ENCODE measurements at regions not wholly inside any gene's neighbourhood (a gene's known extent, or its start where the extent isn't known, plus 50 kb on each side); places are given as distances from the start of the nearest gene placed in this dataset.

GRCh38 chr20:51111290-51111689 lies 88.4 kb upstream of the KCNG1 start:
- no peak overlapping the region for H3K27ac ChIP-seq
- H4K20me1 ChIP-seq (ENCODE audit: insufficient read depth, poor library complexity, severe bottlenecking) = no peaks in the 10 kb centered on the region
- no peaks in the 10 kb centered on the region for H3K9me3 ChIP-seq (ENCODE audit: low read depth)
- H3K4me3 ChIP-seq = no peak overlapping the region
- 83% methylated on average over 8 of the region's 8 CpGs for WGBS (ENCODE audit: low lambda C conversion rate, missing lambda C conversion rate)
- H2AFZ ChIP-seq = no peak overlapping the region
- peaks cover 16% of the 10 kb centered on the region for H3K27me3 ChIP-seq
- H3K4me2 ChIP-seq = no peak overlapping the region
- no peak for DNase-seq (ENCODE audit: low spot score)
- H3K9me2 ChIP-seq (replicated peaks; ENCODE audit: insufficient read depth) = no peaks in the 10 kb centered on the region
- no peaks in the 10 kb centered on the region for H3K79me2 ChIP-seq
- no peak for TF ChIP-seq EZH2phosphoT487 (IDR thresholded peaks at IDR 0.05; ENCODE audit: low read depth, severe bottlenecking, unreplicated experiment)
- TF ChIP-seq CTCF (IDR thresholded peaks at IDR 0.05; ENCODE audit: poor library complexity) = no peak
- no peak for TF ChIP-seq EZH2 (IDR thresholded peaks at IDR 0.05; ENCODE audit: borderline replicate concordance)
- peaks cover 4% of the 10 kb centered on the region for H3K4me1 ChIP-seq (ENCODE audit: insufficient read depth)
- H3K36me3 ChIP-seq (replicated peaks; ENCODE audit: insufficient read depth, low read depth) = no peaks in the 10 kb centered on the region

GRCh38 chr20:51108638-51109363 lies 85.9 kb upstream of the KCNG1 start:
- H3K36me3 ChIP-seq (replicated peaks; ENCODE audit: insufficient read depth, low read depth) = no peaks in the 10 kb centered on the region
- TF ChIP-seq EZH2phosphoT487 (IDR thresholded peaks at IDR 0.05; ENCODE audit: low read depth, severe bottlenecking, unreplicated experiment) = no peak
- TF ChIP-seq EZH2 (IDR thresholded peaks at IDR 0.05; ENCODE audit: borderline replicate concordance) = no peak
- no peak for TF ChIP-seq CTCF (IDR thresholded peaks at IDR 0.05; ENCODE audit: poor library complexity)
- 90% methylated on average over 13 of the region's 13 CpGs for WGBS (ENCODE audit: low lambda C conversion rate, missing lambda C conversion rate)
- no peak overlapping the region for H3K27ac ChIP-seq
- H3K9me3 ChIP-seq (ENCODE audit: low read depth) = no peaks in the 10 kb centered on the region
- H3K27me3 ChIP-seq = peaks cover 16% of the 10 kb centered on the region
- H3K4me3 ChIP-seq = no peak overlapping the region
- H3K4me1 ChIP-seq (ENCODE audit: insufficient read depth) = peaks cover 6% of the 10 kb centered on the region
- no peaks in the 10 kb centered on the region for H4K20me1 ChIP-seq (ENCODE audit: insufficient read depth, poor library complexity, severe bottlenecking)
- no peaks in the 10 kb centered on the region for H3K9me2 ChIP-seq (replicated peaks; ENCODE audit: insufficient read depth)
- H2AFZ ChIP-seq = no peak overlapping the region
- no peak for DNase-seq (ENCODE audit: low spot score)
- H3K4me2 ChIP-seq = no peak overlapping the region
- no peaks in the 10 kb centered on the region for H3K79me2 ChIP-seq

- no peaks in the 10 kb centered on the region for H3K9me2 ChIP-seq (replicated peaks; ENCODE audit: insufficient read depth)
- H3K4me1 ChIP-seq (ENCODE audit: insufficient read depth) = peaks cover 6% of the 10 kb centered on the region
- no peaks in the 10 kb centered on the region for H3K36me3 ChIP-seq (replicated peaks; ENCODE audit: insufficient read depth, low read depth)
- no peak overlapping the region for H3K27ac ChIP-seq
- DNase-seq (ENCODE audit: low spot score) = no peak
- no peak overlapping the region for H2AFZ ChIP-seq
- H3K4me2 ChIP-seq = no peak overlapping the region
- H4K20me1 ChIP-seq (ENCODE audit: insufficient read depth, poor library complexity, severe bottlenecking) = no peaks in the 10 kb centered on the region
- no peaks in the 10 kb centered on the region for H3K9me3 ChIP-seq (ENCODE audit: low read depth)
- no peaks in the 10 kb centered on the region for H3K79me2 ChIP-seq
- peaks cover 16% of the 10 kb centered on the region for H3K27me3 ChIP-seq
- TF ChIP-seq CTCF (IDR thresholded peaks at IDR 0.05; ENCODE audit: poor library complexity) (no peak), EZH2phosphoT487 (IDR thresholded peaks at IDR 0.05; ENCODE audit: low read depth, severe bottlenecking, unreplicated experiment) (no peak), EZH2 (IDR thresholded peaks at IDR 0.05; ENCODE audit: borderline replicate concordance) (no peak)
- no peak overlapping the region for H3K4me3 ChIP-seq
- 81% methylated on average over 3 of the region's 3 CpGs for WGBS (ENCODE audit: low lambda C conversion rate, missing lambda C conversion rate)
Observed at GRCh38 chr20:51106011-51106410, 83.1 kb upstream of the KCNG1 start.

Measured in hepatocyte (in vitro differentiated cells).